ENCODE measurements at regions not wholly inside any gene's neighbourhood (a gene's known extent, or its start where the extent isn't known, plus 50 kb on each side); places are given as distances from the start of the nearest gene placed in this dataset.

- TF ChIP-seq CTCF (CRISPR knock-in tag; IDR thresholded peaks at IDR 0.05) (no peak), SMAD3 (CRISPR knock-in tag; IDR thresholded peaks at IDR 0.05) (no peak), HDAC2 (CRISPR knock-in tag; IDR thresholded peaks at IDR 0.05) (no peak), GABPA (IDR thresholded peaks at IDR 0.05; ENCODE audit: low read depth, low read length) (no peak), GABPA (CRISPR knock-in tag; IDR thresholded peaks at IDR 0.05; ENCODE audit: low read depth) (no peak)
Observed at GRCh38 chr12:85358715-85359114, 78.7 kb downstream of the ALX1 start.

Data from HepG2 (cell line).